ENCODE measurements at regions not wholly inside any gene's neighbourhood (a gene's known extent, or its start where the extent isn't known, plus 50 kb on each side); places are given as distances from the start of the nearest gene placed in this dataset.

DNA sequence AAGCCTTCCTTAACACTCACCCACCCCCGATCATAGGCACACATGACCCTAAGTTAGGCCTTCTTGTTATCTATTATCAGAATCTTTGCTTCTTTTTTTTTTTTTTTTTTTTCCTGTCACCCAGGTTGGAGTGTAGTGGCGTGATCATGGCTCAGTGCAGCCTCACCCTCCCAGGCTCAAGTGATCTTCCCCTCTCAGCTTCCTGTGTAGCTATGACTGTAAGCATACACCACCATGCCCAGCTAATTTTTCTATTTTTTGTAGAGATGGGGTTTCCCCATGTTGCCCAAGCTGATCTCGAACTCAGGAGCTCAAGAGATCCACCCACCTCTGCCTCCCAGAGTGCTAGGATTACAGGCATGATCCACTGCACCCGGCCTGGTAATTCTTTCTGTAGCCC is 328.7 kb downstream of the NR4A2 start:
- no peaks in the 10 kb centered on the region for H3K79me2 ChIP-seq (ENCODE audit: control insufficient read depth, low read length)
- TF ChIP-seq, protein P1, sequence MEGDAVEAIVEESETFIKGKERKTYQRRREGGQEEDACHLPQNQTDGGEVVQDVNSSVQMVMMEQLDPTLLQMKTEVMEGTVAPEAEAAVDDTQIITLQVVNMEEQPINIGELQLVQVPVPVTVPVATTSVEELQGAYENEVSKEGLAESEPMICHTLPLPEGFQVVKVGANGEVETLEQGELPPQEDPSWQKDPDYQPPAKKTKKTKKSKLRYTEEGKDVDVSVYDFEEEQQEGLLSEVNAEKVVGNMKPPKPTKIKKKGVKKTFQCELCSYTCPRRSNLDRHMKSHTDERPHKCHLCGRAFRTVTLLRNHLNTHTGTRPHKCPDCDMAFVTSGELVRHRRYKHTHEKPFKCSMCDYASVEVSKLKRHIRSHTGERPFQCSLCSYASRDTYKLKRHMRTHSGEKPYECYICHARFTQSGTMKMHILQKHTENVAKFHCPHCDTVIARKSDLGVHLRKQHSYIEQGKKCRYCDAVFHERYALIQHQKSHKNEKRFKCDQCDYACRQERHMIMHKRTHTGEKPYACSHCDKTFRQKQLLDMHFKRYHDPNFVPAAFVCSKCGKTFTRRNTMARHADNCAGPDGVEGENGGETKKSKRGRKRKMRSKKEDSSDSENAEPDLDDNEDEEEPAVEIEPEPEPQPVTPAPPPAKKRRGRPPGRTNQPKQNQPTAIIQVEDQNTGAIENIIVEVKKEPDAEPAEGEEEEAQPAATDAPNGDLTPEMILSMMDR (IDR thresholded peaks at IDR 0.05; ENCODE audit: low read depth, low read length, poor library complexity, severe bottlenecking) = no peak
- TF ChIP-seq EZH2phosphoT487 (IDR thresholded peaks at IDR 0.05; ENCODE audit: borderline replicate concordance, low read length) = no peak
- no peaks in the 10 kb centered on the region for H3F3A ChIP-seq (ENCODE audit: control insufficient read depth, insufficient read depth)
- no peaks in the 10 kb centered on the region for H3K36me3 ChIP-seq (ENCODE audit: control insufficient read depth, low read length)
- no peak overlapping the region for H3K4me2 ChIP-seq (ENCODE audit: low read length)
- H3K9me3 ChIP-seq (ENCODE audit: control insufficient read depth, insufficient read depth, low read length) = no peaks in the 10 kb centered on the region
- H3K4me1 ChIP-seq (ENCODE audit: control insufficient read depth, low read length) = no peaks in the 10 kb centered on the region
- H3K27me3 ChIP-seq (ENCODE audit: control insufficient read depth, low read length) = no peaks in the 10 kb centered on the region
- H3K27ac ChIP-seq (ENCODE audit: low read depth, low read length) = no peak overlapping the region
- H3K4me3 ChIP-seq (ENCODE audit: low read length) = no peak overlapping the region
- no peaks in the 10 kb centered on the region for H3K9me2 ChIP-seq (replicated peaks; ENCODE audit: control insufficient read depth, low read length)
- no peaks in the 10 kb centered on the region for H4K20me1 ChIP-seq (ENCODE audit: control insufficient read depth, insufficient read depth, low read depth, low read length)

DNA sequence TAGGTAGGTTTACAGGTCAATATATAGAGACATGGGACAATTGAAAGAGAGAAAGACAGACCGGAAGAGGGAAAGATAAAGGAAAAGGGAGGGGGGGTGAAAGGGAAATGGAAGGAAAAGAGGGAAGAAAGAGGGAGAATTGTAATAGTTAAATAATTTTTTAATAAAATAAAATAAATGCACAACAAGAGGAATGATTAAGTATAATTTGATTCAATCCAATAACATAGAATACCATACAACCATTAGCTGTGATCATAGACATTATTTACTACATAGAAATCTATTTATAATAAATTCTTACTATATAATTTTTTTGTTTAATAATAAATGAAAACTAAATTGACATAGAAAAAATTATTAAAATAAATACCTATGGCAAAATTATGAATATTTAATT is 330.7 kb downstream of the NR4A2 start:
- H3K9me2 ChIP-seq (replicated peaks; ENCODE audit: control insufficient read depth, low read length) = no peaks in the 10 kb centered on the region
- H3K27ac ChIP-seq (ENCODE audit: low read depth, low read length) = no peak overlapping the region
- no peak overlapping the region for H3K4me2 ChIP-seq (ENCODE audit: low read length)
- H4K20me1 ChIP-seq (ENCODE audit: control insufficient read depth, insufficient read depth, low read depth, low read length) = no peaks in the 10 kb centered on the region
- H3K79me2 ChIP-seq (ENCODE audit: control insufficient read depth, low read length) = no peaks in the 10 kb centered on the region
- no peaks in the 10 kb centered on the region for H3K36me3 ChIP-seq (ENCODE audit: control insufficient read depth, low read length)
- no peaks in the 10 kb centered on the region for H3K27me3 ChIP-seq (ENCODE audit: control insufficient read depth, low read length)
- H3K9me3 ChIP-seq (ENCODE audit: control insufficient read depth, insufficient read depth, low read length) = no peaks in the 10 kb centered on the region
- TF ChIP-seq EZH2phosphoT487 (IDR thresholded peaks at IDR 0.05; ENCODE audit: borderline replicate concordance, low read length) = no peak
- TF ChIP-seq, protein P1 (IDR thresholded peaks at IDR 0.05; ENCODE audit: low read depth, low read length, poor library complexity, severe bottlenecking) = no peak
- H3K4me1 ChIP-seq (ENCODE audit: control insufficient read depth, low read length) = no peaks in the 10 kb centered on the region
- no peak overlapping the region for H3K4me3 ChIP-seq (ENCODE audit: low read length)
- no peaks in the 10 kb centered on the region for H3F3A ChIP-seq (ENCODE audit: control insufficient read depth, insufficient read depth)

DNA sequence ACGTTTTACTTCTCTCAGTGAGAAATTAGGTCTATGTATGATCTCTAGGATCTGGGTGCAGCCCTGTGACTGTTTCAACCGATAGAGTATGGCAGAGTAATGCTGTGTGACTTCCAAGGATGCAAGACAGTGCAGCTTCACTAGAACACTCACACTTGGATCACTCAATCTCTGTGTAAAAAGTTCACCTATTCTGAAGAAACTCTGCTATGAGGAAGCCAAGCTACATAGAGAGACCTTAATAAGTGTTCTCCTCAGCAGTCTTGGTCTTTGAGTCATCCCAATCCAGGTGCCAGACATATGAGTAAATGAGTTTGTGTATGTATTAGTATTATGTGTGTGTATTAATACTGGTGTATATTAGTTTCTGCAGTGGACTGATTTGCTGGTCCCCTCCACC is 335.0 kb downstream of the NR4A2 start:
- no peaks in the 10 kb centered on the region for H3K9me3 ChIP-seq (ENCODE audit: control insufficient read depth, insufficient read depth, low read length)
- H3K9me2 ChIP-seq (replicated peaks; ENCODE audit: control insufficient read depth, low read length) = no peaks in the 10 kb centered on the region
- TF ChIP-seq, protein P1 (IDR thresholded peaks at IDR 0.05; ENCODE audit: low read depth, low read length, poor library complexity, severe bottlenecking) = no peak
- no peak for TF ChIP-seq EZH2phosphoT487 (IDR thresholded peaks at IDR 0.05; ENCODE audit: borderline replicate concordance, low read length)
- H3K4me1 ChIP-seq (ENCODE audit: control insufficient read depth, low read length) = no peaks in the 10 kb centered on the region
- no peaks in the 10 kb centered on the region for H3K36me3 ChIP-seq (ENCODE audit: control insufficient read depth, low read length)
- H3K79me2 ChIP-seq (ENCODE audit: control insufficient read depth, low read length) = no peaks in the 10 kb centered on the region
- H3K4me3 ChIP-seq (ENCODE audit: low read length) = no peak overlapping the region
- H3K4me2 ChIP-seq (ENCODE audit: low read length) = no peak overlapping the region
- H3K27ac ChIP-seq (ENCODE audit: low read depth, low read length) = no peak overlapping the region
- no peaks in the 10 kb centered on the region for H3K27me3 ChIP-seq (ENCODE audit: control insufficient read depth, low read length)
- no peaks in the 10 kb centered on the region for H4K20me1 ChIP-seq (ENCODE audit: control insufficient read depth, insufficient read depth, low read depth, low read length)
- H3F3A ChIP-seq (ENCODE audit: control insufficient read depth, insufficient read depth) = no peaks in the 10 kb centered on the region

DNA sequence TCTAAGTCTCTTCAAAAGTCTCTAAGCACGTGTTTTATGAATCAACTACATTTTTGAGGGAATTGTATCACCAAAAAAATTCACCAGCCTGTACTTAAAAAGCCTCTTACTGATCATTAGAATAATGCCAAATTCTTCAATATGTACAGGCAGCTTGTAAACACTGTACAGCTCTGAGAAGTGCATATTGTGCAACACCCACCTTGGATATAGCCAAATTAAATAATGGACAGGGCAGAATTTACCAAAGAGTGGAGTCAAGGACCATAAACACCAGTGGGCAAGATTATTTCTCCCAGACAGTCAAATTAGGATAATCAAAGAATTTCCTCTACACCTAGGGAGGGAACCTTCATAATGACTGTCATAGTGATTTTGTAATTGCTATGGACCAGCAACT is 338.2 kb downstream of the NR4A2 start:
- H3K9me3 ChIP-seq (ENCODE audit: control insufficient read depth, insufficient read depth, low read length) = no peaks in the 10 kb centered on the region
- H3K36me3 ChIP-seq (ENCODE audit: control insufficient read depth, low read length) = no peaks in the 10 kb centered on the region
- H3K9me2 ChIP-seq (replicated peaks; ENCODE audit: control insufficient read depth, low read length) = no peaks in the 10 kb centered on the region
- no peaks in the 10 kb centered on the region for H4K20me1 ChIP-seq (ENCODE audit: control insufficient read depth, insufficient read depth, low read depth, low read length)
- TF ChIP-seq EZH2phosphoT487 (IDR thresholded peaks at IDR 0.05; ENCODE audit: borderline replicate concordance, low read length) = no peak
- TF ChIP-seq, protein P1 (IDR thresholded peaks at IDR 0.05; ENCODE audit: low read depth, low read length, poor library complexity, severe bottlenecking) = no peak
- H3K27me3 ChIP-seq (ENCODE audit: control insufficient read depth, low read length) = no peaks in the 10 kb centered on the region
- H3K79me2 ChIP-seq (ENCODE audit: control insufficient read depth, low read length) = no peaks in the 10 kb centered on the region
- H3K4me1 ChIP-seq (ENCODE audit: control insufficient read depth, low read length) = no peaks in the 10 kb centered on the region
- H3K4me2 ChIP-seq (ENCODE audit: low read length) = no peak overlapping the region
- H3F3A ChIP-seq (ENCODE audit: control insufficient read depth, insufficient read depth) = no peaks in the 10 kb centered on the region
- no peak overlapping the region for H3K27ac ChIP-seq (ENCODE audit: low read depth, low read length)
- H3K4me3 ChIP-seq (ENCODE audit: low read length) = no peak overlapping the region

All from DOHH2 (cell line).